HG03520 (cell line): ENCODE measurements at regions not wholly inside any gene's neighbourhood (a gene's known extent, or its start where the extent isn't known, plus 50 kb on each side); places are given as distances from the start of the nearest gene placed in this dataset.

Source experiments
- ATAC-seq: cut with Tn5 transposase; IDR thresholded peaks from one replicate; pipeline ENCODE4 v1.9.1; 2021; ENCODE audit warnings: mild to moderate bottlenecking, moderate library complexity; ENCODE audit not compliant: unreplicated experiment

DNA sequence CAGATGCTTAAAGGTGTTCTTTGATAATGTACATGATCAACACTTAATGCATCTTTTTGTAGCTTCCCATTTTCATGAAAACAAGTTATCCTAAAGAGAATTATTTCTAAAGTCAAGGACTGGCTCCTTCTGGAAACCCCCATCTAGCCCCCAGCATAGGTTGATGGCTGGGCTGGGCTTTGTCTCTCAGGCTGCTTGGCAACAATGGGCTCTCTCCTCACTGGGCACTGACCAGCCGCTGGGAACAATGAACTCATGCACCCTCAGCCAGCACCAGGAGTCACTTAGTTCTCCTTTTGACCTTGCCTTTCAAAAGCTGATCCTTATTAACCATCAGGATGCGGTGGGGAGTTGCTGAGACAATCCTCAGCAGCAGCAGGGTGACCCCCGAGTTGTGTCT lies 293.0 kb upstream of the PLXNA2 start:
- ATAC-seq, result no peak

DNA sequence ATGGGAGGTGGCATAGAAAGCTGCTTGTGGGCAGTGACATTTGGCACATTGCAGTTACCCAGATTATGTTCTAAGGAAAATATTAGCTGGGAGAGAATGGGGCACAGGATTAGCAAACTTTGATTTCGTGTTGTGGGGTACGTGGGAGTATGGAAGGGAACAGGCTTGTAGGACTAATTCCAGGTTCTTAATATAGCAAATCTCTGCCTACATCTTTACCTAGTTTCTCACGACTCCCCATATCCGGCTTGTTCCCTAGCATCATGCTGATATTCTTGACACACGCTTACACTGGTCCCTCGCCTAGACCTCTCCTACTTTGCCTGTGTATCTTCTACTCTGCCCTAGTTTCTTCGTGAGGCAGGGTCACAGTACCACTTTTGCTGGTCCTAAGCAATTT lies 293.9 kb upstream of the PLXNA2 start:
- no peak for ATAC-seq

DNA sequence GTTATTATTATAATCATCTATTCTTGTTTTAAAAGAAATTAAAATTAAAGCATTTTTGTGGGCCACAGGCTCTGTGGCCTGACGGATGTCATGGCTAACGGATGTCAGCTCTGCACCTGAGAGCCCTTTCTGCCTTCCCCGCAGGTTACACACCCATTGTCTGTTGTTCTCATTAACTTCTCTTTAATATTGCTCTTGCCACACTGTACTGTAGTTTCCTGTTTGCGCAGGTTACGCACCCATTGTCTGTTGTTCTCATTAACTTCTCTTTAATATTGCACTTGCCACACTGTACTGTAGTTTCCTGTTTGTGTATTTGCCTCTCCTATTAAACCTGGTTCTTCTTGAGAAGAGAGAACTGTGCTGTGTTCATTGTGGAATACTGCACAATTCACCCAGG lies 294.4 kb upstream of the PLXNA2 start:
- ATAC-seq, result no peak

DNA sequence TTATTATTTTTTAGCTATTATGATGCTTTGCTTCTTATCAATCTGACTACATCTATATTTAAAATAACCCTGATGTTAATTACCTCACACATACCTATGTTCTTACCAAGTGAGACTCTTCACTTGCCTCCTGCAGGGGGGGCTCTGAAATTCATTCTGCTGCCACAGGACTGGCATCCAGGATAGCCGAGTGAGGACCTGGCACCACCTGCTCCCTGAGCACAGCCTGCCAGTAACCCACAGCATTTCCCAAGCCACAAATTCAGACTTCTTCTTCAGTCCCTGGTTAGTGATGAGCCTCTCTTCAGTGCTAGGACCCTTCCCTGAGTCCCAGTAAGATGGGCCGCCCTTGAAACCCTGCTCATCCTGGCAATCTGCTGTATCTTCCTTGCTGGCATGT lies 296.5 kb upstream of the PLXNA2 start:
- ATAC-seq, result no peak

DNA sequence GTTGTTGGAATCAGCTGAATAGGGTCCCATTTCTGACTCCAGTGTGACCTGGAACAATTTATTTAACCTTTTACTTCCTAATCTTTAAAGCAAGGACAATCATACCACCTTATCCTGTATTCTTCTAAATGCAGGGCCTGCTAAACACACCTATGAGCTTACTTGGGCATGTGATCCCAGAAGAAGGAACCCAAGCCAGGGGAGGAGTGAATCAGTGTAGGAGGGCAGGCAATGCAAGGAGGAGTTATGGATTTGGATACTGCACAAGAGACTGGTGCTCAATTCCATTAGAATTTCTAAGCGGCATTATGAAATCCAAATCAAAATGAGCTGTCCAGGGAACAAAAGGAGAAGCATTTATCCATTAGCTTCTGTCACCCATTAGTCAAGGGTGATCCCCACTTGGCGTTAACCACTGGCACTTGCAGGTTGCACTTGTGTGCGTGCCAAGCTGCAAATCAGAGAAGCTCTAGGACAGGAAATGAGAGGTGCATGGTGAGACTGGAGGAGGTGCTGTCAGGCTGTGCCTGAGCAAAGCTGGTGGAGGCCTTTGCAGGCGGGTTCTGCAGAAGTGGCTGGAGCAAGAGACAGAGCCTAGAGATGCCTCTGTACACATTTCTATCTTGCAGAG lies 297.2 kb upstream of the PLXNA2 start:
- ATAC-seq, result peak; percentile 71

DNA sequence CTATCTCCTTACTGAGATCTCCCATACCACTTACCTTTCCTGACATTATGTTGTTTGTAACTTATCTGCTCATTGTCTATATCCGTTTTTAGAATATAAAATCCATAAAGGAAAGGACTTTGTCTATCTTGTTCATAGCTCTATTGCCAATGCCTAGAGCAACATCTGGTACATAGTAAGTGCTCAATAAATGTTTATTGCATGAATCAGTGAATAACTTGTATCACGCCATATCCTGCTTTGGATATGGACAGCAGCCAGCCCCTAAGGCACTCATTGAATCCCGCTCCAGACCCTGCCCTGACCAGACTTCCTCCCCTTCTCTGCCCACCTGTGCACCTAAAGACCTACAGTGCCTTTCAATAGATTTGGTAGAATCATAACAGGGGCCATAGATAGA lies 298.1 kb upstream of the PLXNA2 start:
- no peak for ATAC-seq

DNA sequence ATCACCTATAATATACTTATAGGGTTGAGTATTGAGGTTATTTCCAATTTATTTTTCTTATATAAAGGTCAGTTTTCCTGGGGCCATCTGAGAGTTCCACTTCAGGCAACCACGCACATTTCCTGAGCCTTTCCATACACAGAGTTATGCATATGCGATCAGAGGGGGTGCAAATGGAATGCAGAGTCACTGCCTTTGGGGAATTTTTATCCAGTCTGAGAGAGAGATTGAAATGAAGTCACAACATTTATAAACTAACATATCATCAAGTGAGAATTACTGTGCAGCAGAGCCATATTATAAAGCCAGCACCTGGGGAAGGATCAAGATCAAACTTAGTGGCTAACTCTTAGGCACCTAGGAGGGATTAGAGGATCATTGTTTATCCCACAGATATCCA lies 299.9 kb upstream of the PLXNA2 start:
- no peak for ATAC-seq

DNA sequence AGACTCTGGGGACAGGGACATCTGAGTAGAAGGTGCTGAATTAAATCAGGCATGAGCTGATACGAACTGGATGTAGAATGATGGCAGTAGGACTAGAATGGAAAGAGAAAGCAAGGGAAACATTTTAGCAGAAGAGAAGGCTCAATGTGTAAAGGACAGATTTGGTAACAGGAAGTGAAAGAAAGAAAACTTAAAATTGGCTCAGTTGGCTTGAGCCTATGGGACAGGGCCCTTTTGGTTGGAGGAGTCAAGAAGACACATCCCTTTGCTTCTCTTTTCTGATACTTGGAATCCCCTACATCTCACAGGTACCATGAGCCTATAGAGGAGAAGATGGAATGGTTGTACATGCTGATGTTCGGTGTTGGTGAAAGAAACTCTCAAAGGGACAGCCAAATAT lies 300.6 kb upstream of the PLXNA2 start:
- no peak for ATAC-seq

DNA sequence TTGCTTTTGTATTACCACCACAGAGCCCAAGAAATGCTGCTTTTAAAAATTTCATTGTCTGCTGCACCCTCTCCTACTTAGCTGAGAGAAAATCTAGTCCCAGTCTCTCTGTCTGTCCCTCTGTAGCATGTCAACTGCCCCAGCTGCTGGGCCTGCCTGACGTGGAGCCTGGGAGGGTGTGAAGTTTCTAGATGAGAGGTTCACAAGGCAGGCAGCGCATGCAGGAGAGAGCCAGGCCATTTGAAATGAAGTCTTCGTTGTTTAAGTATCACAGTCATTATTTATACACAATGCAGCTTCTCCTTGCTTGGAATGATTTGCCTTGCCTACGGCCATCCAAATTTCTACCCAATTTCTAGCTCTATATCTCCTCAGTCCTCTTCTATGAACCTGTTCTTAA lies 306.8 kb upstream of the PLXNA2 start:
- no peak for ATAC-seq

DNA sequence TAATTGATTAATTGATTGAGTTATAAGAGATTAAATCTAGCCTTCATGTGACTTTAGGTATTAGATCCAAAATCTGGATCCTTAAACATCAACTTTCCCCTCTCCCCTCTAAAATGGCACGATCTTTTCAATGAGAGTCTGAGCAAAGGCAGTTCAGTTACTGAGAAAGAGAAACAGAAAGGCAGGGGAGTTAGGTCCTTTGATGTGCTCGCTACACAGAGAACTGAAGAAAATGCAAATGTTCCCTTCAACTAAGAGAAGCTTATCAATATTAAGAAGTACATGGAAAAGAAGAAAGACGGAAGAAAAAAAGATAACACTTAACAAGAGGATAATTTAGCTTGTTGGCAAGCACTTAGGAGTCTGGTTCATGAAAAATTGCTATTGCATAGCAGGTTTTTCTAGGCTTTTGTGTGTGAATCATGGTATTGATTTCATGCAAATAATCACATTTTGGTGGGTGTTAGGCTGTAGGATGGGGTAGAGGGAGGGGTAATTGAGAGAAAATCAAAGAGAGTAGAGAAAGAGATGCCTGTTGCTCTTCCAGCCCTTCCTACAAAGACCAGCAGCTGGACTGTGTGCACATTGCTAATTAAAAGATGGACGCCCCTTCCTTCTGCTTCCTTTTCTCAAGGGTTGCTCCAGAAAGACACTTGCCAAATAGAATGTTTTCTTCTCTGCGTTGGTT lies 307.6 kb upstream of the PLXNA2 start:
- ATAC-seq, result no peak

DNA sequence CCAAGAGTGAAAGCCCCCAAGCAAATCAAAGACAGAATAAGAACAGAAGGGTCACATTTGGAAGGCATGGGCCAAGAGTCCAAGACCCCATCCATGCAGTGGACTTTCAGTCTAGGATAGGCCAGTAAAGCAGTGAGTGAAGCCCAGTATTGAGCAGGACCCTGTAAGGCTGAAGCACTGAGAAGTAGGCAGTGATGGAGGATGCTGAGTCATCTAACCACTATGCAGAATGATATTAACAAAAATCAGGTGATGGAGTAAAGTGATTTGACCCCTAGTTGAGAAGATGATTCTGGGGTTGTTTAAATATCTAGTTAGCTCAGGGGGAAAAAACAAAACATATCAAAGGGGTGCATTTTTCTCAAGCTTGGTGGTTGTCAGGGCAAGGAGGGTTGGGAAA lies 308.7 kb upstream of the PLXNA2 start:
- no peak for ATAC-seq

DNA sequence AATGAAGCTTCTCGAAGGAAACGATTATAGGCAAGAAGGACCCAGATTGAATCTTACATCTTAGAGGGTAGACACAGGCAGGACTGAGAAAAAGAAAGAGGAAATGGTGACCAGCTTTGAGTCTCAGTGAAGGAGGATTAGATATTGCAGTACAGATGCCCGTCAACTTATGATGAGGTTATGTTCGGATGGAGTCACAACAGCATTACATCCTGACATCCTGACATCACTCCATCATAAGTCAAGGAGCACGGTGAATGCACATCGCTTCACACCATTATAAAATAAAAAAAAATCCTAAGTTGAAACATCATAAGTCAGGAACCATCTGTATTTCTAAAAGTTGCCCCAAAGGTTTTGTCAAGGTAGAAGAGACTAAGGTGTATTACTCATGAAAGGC lies 312.3 kb upstream of the PLXNA2 start:
- ATAC-seq, result no peak

DNA sequence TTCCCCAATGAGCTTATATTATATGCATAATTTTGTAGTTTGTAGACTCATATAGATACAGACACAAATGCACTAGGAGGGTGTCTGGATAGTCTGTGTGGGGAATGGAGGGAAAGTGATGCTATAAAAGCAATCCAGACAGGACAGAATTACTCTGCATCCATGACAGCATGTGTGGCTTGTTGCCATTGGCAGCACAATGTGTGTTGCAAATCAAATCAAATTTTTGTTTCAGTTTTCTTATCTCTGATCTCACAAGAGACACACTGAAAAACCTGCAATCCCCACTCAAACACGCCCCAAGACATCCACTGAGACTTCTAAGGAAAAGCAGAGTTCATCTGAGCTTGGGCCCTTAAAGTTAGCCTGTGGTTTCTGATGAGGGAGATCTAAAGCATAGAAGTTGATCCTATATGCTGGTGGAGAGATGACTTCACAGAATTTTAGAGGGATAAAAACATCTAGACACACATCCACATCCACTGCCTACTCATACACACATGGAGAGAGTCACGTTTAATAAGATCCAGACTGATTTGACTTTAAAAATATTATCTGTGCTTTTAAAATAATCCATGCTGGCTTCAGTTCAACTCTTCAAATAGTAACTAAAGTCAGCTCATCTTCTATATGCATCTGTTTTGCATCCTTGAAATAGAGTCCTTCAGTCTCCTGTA lies 313.0 kb upstream of the PLXNA2 start:
- no peak for ATAC-seq

DNA sequence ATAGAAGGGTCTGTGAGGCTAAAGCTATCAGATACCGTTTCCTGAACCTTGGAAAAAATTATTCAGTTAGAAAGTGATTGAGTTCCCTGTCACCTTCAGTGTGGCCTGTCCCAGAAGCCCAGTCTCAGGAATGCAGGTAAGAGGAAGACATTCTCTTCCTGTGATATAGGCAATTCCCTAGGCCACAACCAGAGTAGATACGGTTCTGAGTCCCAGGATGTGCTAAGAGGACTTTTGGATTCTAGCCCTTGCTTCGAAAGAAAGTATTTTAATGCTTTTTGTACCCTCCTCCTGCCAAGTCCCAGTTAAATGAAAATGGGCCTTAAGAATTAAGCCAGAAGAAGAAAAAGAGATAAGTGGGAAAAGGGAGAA lies 313.5 kb upstream of the PLXNA2 start:
- no peak for ATAC-seq

DNA sequence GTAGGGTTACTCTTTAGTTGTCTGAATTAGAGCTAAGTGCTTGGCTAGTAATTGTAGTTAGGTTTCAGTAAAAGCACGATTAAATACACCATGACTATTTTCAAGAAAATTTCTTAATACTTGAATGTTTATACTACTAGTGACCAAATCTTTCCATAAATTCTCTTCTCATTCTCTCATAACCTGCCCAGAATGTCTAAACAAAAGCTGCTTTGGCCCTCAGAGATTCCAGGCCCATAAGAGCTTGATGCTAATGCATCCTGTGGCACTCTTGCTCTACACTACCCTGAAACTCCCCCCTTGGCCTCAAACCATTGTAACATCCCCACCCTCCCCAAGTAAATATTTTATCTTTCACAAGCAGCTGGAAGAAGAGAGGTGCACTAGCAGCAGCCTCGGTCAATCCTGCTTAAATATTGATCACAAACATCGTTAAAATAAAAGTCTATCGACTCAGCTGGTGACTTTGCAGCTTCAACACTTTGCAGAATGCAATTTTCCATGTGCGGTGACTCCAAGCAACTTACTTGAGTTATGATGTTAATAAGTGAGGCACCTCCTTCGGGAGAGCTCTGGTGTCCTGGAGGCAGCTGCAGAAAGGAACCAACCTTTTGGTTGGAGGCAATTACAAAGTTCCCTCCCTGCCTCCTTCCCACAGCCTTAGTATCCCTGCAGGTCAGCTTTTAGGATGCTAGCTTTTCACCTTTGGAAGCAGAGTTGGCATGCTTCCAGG lies 315.6 kb upstream of the PLXNA2 start:
- no peak for ATAC-seq

DNA sequence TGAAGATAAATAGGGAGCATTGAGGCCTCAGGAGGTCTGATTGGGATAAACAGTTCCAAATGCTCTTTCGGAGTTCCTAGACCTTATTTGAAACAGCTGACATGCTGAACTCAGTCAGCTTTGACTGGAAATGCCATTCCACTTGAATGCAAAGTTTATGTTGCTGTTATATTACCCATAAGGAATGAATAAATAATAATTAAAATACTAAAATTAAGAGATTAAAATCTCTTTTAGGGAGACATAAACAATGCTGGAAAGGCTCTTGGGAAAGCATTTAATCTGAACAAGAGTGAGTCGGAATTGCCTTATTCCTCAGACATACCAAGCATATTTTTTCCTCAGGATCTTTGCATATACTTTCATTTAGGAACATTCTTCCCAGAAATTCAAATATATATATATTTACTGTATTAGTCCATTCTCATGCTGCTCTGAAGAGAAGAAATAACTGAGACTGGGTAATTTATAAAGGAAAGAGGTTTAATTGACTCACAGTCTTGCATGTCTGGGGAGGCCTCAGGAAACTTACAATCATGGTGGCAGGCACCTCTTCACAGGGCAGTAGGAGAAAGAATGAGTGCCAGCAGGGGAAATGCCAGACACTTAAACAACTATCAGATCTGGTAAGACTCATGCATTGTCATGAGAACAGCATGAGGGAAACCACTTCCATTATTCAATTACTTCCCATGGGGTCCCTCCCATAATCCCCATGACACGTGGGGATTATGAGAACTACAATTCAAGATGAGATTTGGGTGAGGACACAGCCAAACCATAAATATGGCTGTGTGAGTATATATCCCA lies 318.2 kb upstream of the PLXNA2 start:
- ATAC-seq, result no peak

DNA sequence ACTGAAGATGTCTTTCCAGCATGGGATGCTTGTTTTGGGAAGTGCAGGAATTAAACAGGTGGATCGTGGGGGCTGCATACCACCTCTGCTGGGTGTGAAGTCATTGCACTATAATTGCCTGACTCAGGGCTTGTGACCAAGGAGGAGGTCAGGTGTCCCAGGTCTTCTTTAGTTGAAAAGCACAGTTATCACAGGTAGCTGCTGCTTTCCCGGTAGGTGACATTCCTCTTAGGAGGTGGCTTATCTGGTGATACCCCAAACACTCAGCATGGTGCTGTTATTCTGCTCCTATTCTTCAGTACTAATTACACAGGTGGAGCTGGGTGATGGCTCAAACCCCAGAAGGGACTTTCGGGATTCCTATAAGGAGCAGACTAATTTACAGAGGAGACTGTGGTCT lies 320.3 kb upstream of the PLXNA2 start:
- ATAC-seq, result no peak

DNA sequence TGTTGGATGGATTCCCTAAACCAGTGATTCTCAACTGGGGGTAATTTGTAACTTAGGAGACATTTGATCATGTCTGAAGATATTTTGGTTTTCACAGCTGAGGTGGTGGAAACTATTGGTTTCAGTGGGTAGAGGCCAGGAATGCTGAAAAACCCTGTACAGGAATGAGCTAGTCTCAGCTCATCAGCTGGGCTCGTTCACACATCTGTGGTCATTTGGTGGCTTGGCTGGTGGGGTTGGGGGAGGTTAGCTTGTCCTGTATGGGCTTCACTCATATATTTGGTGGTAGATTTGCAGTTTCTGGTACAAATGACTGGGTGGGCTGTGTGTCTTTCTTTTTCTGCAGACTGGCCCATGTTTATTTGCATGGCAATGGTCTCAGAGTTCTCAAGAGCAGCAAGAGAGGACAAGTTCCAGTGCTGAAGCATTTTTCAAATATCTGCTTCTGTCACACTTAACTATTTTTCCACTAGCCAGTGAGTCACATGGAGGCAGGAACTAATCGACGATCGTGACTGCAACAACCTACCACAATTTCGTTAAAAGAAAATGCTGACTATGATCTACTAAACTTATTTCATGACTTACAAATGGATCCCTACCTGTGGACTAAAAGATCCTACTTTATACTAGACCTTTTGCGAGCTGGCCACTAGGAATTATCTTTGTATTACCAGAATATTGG lies 321.7 kb upstream of the PLXNA2 start:
- no peak for ATAC-seq

DNA sequence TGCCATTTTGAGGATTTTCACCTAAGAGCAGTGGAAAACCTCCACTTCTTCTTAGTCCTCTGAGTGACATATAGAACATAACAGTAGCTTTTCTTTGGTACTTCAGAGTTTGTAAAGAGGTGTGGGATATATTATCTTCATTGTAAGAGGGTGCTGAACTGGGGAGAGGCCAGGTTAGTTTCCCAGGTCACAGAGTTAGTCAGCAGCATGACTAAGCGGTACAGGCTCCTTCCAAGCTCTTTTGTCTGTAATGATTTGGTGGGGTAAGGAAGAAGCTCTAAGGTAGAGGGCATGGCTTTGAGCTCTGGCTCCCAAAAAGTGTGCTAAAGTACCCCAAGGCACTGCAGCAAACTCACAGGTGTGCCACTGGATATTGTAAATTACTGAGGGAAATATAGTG lies 325.0 kb upstream of the PLXNA2 start:
- no peak for ATAC-seq

DNA sequence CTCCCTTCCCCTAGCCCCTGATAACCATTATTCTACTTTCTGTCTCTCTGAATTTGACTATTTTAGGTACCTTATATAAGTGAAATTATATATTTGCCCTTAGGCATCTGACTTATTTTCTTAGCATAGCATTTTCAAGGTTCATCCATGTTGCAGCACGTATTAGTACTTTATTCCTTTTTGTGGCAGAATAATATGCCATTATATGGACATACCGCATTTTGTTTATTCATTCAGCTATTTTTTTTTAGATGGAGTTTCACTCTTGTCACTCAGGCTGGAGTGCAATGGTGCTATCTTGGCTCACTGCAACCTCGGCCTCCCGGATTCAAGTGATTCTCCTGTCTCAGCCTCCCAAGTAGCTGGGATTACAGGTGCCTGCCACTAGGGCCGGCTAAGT lies 326.2 kb upstream of the PLXNA2 start:
- ATAC-seq, result no peak
